ENCODE measurements at regions not wholly inside any gene's neighbourhood (a gene's known extent, or its start where the extent isn't known, plus 50 kb on each side); places are given as distances from the start of the nearest gene placed in this dataset.

DNA sequence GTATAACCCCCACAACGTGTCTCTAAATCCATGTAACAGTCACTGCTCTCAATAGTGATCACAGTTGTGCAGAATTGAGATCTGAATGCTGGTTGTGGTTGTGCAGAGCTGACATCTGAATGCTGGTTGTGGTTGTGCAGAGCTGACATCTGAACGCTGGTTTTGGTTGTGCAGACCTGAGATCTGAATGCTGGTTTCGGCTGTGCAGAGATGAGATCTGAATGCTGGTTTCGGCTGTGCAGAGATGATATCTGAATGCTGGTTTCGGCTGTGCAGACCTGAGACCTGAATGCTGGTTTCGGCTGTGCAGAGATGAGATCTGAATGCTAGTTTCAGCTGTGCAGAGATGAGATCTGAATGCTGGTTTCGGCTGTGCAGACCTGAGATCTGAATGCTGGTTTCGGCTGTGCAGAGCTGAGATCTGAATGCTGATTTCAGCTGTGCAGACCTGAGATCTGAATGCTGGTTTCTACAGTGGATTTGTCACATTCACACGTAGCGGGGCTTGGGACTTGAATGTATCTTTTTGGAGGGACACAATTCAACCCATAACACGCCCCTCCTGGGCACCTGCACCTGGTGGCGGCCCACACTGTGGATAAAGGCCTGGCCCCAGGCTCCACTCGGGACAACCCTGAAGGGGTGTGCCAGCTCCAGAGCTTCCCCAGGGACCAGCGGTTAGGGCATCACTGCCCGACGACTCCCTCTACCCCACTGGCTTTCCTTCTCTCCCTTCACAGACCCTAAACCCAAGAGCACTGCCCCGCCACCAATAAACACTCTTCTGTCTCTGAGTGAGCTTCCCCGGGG, 51.1 kb upstream of the SLC66A3 start:
- DNase-seq = no peak

DNA sequence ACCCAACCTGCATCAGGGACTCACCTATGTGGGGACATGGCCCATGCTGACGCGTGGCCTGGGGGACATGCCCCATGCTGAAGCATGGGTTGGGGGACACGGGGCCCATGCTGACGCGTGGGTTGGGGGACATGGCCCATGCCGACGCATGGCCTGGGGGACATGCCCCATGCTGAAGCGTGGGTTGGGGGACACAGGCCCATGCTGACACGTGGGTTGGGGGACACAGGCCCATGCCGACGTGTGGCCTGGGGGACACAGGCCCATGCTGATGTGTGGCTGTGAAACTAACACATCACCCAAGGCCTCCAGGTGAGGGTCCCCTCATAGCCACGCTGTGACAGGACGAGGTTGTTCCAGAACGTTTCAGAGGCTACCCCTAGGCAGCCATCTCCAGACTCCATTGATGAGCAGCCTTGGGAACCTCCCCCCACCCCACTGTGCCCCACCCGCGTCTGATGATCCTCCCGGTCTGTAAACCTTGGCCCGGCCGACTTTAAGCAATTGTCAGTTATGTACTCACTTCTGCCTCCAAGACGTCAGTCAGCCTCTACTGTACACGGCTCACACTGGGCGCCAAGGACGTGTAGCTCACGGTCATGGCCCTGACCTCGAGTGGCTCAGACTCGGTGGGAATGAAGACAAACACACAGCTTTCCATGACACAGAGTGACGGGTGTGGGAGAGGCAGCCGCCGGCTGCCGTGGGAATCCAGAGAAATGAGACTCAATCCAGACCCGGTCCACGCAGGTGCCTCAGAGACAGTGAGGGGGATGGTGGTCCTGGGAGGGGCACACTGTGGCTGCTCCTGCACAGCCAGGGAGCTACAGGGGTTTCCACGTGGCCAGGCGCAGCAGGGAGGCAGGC, 50.2 kb upstream of the SLC66A3 start:
- DNase-seq = no peak

All from midbrain (tissue), 1 donor.